HG03066 (cell line): ENCODE measurements at regions not wholly inside any gene's neighbourhood (a gene's known extent, or its start where the extent isn't known, plus 50 kb on each side); places are given as distances from the start of the nearest gene placed in this dataset.

Experiments
- ATAC-seq: cut with Tn5 transposase; IDR thresholded peaks from one replicate; pipeline ENCODE4 v1.9.1; 2021; ENCODE audit warnings: low read depth; ENCODE audit not compliant: unreplicated experiment

DNA sequence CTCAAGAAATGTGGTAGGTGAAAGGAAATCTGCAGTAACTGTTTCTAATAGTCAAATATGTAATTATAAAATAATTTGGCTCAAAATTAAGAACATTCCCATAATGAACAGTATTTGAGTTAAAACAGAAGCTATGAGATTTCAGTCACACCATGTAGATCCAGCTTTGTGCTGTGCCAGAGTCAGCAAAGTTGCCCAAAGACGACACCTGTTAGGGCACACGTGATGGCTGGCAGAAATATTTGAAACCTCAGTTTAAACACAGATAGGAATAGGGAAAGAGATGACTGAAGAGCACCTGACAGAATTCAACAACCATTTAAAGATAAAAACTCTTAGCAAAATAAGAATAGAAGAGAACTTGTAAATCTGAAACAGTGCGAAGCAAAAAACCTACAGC lies 129.3 kb downstream of the CD83 start:
- no peak for ATAC-seq

- no peak for ATAC-seq
Measured at GRCh38 chr6:14250573-14250972, 133.0 kb downstream of the CD83 start.

DNA sequence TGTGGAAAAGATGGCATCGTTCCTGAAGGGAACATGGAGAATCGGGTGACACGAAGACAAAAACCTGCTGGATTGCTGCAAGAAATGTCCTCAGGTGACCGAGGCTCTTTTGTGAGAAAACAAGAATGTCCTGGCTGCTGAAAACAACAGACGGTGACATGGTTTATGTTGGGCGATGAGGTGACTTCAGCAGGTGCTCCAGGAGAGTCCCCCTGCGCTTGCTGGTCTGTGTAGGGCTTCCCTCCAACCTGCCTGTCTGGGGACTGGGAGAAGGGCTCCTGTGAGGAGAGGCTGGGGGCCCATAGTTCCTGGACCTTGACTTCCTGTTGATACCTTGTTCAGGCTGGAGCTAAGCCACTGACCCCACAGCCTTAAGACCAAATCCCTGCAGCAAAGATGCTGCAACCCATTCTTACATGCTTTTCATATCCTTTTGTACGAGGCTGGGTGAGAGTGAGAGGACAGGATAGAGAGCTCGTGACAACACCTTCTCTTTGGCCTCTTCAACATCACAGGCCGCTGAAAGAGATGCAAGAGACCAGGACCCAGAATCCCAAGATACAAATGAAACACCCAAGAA lies 134.8 kb downstream of the CD83 start:
- no peak for ATAC-seq

DNA sequence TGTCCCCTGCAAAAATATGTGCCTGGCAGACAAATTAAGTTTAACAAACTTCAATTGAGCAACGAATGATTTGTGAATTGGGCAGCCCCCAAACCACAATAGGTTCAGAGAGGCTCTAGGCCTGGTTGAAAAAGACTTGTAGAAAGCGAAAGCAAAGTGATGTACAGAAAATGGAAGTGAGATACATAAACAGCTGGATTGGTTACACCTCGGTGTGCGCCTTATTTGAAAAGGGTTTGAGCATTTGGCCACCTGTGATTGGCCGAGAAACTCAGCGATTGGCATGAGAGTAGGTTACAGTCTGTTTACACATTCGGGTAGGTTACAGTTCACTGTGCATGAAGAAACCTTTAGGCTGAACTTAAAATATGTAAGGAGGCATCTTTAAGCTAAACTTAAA lies 136.9 kb downstream of the CD83 start:
- peak; percentile 86 for ATAC-seq

- ATAC-seq = no peak
Measured at GRCh38 chr6:14255916-14256315, 138.3 kb downstream of the CD83 start.

GRCh38 chr6:14258117-14258516 lies 140.5 kb downstream of the CD83 start:
- ATAC-seq = no peak

DNA sequence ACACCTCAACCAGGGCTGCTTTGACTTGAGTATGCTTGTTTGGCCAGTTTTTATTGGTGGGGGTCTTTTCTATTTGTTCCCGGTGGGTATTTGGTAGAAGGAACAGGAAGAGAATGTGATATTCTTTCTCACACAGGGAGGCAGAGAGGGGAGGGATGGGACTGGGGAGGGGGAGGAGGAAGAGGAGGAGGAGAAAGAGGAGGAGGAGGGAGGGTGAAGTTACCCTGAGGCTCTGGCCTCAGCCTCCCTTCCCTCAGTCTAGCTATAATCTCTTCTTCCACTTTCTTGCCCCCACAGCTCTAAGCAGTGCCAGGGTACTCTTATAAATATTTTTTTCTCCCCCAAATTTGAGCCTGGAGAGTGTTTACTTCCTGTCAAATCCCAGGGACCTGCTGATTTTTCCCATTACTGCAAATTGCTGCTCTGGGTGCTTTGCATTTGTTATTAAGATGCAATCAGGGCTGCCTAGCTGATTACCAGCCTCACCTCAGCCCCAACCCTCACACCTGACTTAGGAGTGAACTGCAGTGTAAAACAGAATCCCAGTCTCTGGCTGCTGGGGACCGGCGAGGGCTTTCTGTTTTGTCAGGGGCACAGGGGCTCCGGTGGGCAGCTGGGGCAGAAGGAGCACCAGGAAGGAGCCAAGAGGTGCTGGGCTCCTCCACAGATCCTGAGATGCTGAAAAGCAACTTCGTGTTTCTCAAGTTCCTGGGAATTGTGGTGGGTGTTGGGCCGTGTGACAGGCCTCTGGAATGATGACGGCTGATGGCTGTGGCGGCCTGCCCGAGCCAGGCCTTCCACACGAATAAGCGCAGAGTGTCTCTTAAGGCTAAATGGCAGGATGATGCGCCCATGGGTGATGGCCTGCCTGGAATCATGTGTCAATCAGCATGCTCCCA lies 141.4 kb downstream of the CD83 start:
- no peak for ATAC-seq

- ATAC-seq = no peak
Measured at GRCh38 chr6:14259594-14260152, 142.1 kb downstream of the CD83 start.

- ATAC-seq = no peak
Measured at GRCh38 chr6:14260839-14261238, 143.3 kb downstream of the CD83 start.

GRCh38 chr6:14263881-14264424 lies 146.4 kb downstream of the CD83 start:
- no peak for ATAC-seq

DNA sequence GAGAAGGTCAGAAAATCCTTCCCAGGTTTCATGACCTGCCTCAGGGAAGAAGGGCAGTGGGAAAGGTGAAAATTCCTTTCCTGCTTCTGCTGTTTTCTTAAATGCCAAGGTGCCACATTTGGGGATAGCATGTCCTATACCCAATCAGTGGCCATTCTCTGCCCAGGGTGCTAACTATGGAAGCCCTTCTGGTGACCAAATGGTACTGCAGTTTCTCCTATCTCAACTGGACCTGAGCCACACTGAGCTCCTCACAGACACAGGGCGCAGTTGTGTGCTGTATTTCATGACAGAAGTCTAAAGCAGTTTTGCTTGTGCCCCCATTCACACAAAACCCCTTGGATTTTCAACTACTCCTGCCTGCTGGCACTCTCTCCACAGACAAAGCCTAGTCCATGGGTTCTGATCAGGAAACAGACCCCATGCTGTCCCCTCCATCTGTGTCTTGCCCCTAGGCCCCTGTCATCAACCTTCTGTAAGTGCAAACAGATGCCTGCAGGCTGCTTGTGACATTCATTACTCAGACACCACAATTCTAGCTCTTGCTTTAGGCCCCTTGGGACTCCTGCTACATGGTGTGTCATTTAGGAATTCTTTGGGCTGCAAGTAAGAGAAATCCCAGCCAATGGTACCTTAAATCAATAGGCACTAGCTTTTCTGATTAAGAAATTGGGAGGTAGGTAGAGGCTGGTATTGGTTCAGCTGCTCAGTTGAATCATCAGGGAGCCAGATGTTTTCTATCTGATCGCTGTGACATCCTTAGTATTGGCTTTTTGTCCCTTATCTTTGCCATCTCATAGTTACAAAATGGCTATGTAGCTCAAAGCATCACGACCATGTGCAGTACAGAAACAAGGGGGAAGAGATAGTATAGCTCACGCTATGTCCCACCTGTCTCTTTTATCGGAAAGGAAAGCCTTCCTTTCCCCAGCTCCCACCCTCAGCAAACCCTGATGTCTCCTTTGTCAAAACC lies 147.8 kb downstream of the CD83 start:
- ATAC-seq = no peak

DNA sequence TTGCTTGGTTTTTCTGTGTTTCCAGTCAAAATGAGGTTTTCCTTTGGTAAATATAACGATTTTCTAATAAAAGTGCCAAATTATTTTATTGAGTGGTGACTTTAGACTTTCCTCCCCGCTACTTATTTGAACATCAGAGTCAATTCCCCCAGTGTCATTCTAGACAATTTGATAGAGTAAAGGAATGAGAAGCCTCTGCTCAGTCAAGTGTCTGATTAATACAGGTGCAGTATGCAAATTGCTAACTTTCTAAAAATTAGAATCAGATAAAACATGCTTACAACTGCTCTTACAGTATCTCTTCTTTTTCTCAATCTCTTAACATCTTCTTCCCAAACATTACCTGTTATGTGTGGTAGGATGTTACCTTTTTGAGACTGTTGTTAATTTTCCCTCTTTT lies 148.7 kb downstream of the CD83 start:
- no peak for ATAC-seq

DNA sequence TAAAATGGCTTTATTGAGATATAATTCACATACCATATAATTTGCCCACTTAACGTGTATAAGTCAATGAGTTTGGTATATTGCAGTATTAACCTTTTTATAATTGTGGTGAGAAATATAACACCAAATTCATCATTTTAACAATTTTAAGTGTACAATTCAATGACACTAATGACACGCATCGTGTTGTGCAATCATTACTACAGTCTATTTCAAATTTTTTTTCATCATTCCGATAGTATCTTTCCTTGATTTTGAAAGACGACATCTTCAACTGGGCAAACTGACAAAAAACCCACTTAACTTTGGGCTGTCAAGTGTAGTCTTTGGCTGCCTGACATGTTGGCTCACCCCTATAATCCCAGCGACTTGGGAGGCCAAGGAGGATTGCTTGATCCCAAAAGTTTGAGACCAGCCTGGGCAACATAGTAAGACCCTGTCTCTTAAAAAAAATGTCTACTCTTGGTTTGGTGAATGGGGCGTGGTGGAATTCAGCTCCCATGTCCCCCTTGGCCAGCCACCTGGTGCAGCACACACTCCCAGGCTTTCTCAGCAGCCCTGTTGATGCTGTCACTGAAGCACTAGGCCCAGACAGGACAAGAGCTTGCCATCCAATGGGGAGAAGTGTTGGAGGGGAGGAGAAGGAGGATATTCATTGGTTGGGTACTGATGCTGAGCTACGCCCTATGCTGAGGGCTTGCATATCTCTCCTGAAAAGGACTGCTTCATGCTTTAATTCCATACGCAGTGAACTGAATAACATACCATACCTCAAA lies 150.5 kb downstream of the CD83 start:
- ATAC-seq = no peak

DNA sequence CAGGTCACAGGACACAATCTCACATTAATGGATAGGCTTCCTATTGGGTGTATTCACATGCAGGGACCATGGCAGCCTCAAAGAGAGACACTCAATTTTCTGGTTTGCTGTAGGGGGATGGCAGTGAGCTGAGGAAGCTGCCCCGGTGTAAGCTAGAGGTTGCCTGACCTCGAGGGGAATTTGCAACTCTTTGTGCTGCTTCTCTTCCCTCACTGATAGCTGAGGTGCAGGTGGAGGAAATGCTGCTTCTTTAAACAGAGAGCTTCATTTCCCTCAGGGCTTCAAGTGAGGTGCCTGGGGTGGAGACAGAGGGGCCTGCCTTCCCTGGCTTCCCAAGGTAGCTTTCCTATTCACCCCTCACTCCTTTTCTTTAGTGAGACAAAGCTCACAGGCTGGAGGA lies 151.9 kb downstream of the CD83 start:
- ATAC-seq = no peak

- ATAC-seq = no peak
Measured at GRCh38 chr6:14270142-14270893, 152.7 kb downstream of the CD83 start.

DNA sequence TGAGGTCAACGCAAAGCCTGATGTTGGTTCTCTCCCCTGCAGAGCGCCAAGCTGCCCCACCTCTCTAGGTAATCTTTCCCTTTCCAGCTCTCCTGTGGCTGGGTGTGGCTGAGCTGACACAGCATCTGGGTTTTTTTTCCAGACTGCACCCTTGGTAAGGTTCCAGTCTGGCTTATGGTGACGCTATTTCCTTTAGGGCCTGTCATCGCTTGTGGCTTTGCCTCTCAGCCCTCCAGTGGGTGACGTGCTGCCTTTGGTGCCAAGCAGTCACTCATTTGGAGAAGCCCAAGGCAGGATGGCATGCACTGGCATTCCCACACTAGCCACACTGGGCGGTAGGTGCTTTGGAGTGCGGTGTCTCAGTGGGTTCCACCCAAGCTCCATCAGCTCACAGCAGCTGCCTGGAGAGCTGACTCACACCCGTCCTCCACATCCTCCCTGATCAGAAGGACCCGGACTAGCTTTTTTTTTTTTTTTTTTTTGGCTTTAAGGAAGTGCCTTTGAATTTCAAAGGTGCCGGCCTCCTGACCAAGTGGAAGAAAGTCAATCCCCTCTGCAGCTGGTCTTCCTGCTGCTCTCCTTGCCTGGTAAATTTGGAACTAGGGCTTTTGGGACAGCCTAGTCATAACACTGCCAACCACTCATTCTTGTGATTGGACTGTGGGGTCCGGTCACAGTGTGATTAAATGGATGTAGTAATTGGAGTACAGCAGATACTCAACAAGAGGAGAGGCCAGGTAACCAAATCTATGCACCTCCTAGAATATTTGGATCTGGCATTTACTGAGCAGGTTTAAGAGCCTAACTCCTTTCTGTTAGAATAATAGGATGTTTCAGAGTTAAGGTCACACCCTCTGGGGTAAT lies 153.6 kb downstream of the CD83 start:
- no peak for ATAC-seq

DNA sequence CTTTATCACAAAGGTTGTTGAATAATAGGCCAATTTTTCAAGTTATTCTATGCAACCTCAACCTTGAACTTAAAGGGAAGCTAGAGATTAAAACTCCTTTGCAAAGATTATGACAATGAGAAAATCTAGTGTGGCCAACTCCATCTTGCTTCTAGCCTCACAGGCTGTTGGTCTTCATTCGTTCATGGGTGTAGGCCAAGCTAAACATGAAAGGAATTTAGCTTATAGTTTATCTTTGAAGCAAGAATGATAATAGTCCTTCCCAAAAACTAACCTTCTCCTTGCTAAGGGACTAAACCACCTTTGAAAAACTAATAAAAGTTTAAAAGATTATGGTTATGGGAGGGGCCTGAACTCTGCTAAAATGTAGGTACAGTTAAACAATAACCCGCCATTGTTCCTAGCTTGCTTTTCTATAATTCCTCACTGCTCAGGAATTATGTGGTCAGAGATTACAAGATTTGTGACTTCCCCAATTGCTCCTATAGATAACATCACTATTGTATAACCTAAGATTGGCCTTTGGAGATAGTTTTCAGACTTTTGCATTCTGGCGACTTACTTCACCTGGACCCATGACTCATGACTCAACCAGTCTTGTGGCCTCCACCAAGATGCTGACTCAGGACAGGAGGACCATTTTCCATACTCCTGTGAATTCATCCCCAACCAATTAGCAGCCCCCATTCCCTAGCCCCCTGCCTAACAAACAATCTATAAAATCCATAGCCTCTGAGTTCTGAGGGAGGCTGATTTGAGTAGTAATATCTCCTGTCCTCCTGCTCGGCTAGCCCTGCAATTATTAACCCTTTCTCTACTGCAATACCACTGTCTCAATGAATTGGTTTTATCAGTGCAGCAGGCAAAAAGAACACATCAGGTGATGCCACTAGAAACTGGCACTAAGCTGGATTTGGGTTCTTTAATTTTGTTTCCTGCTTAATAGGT lies 154.5 kb downstream of the CD83 start:
- ATAC-seq = no peak
